IMR-90 (cell line): ENCODE measurements at regions not wholly inside any gene's neighbourhood (a gene's known extent, or its start where the extent isn't known, plus 50 kb on each side); places are given as distances from the start of the nearest gene placed in this dataset.

Experiments
- ATAC-seq: fragments of 200-7000 bp; cut with Tn5 transposase; 2 replicates; pipeline ENCODE4 v1.9.1; 2020; ENCODE audit warnings: low read depth, mild to moderate bottlenecking, moderate library complexity
- BruUV-seq: library from RNA; stranded (reverse); fragments of 400-500 nt; replicated peaks from 2 replicates; lab custom pipeline; 2021; lab: Mats Ljungman, UMichigan
- CTCF ChIA-PET: fragments of 300-600 bp; formaldehyde crosslinking; extraction: SDS; loops from one replicate; lab custom pipeline; 2021; ENCODE audit warnings: antibody characterized with exemption; lab: Yijun Ruan, JAX
- POLR2A ChIA-PET: fragments of 300-600 bp; sonication (Branson Sonifier 250); formaldehyde crosslinking; loops from one replicate; lab custom pipeline; 2022; ENCODE audit warnings: antibody characterized with exemption; ENCODE audit not compliant: unreplicated experiment; lab: Charles Lee
- DNase-seq: peaks from one replicate; pipeline ENCODE4 v3.0.0; 2013
- H2AFZ ChIP-seq: replicated peaks from 2 replicates; pipeline ENCODE3; 2013; ENCODE audit warnings: low read length, mild to moderate bottlenecking; ENCODE audit not compliant: poor library complexity
- H2AK5ac ChIP-seq: 2 replicates; pipeline ENCODE4 v1.6.1; 2013; ENCODE audit warnings: low read depth, low read length, inconsistent platforms
- H2AK9ac ChIP-seq: replicated peaks from 2 replicates; pipeline ENCODE3; 2013; ENCODE audit warnings: mild to moderate bottlenecking, low read depth, low read length, moderate library complexity; ENCODE audit not compliant: poor library complexity
- H2BK120ac ChIP-seq: 2 replicates; pipeline ENCODE4 v1.6.1; 2013; ENCODE audit warnings: low read depth, low read length, inconsistent platforms
- H2BK15ac ChIP-seq: 3 replicates; pipeline ENCODE4 v1.6.1; 2013; ENCODE audit warnings: low read depth, low read length, inconsistent platforms
- H2BK20ac ChIP-seq: 2 replicates; pipeline ENCODE4 v1.6.1; 2013; ENCODE audit warnings: low read depth, mild to moderate bottlenecking, inconsistent platforms, low read length, moderate library complexity
- H2BK5ac ChIP-seq: 2 replicates; pipeline ENCODE4 v1.6.1; 2013; ENCODE audit warnings: mild to moderate bottlenecking, low read depth, low read length, inconsistent platforms; ENCODE audit not compliant: poor library complexity, severe bottlenecking
- H3K14ac ChIP-seq: replicated peaks from 2 replicates; pipeline ENCODE4 v1.6.1; 2013; ENCODE audit warnings: low read depth, low read length, inconsistent platforms
- H3K18ac ChIP-seq: 2 replicates; pipeline ENCODE4 v1.6.1; 2013; ENCODE audit warnings: low read depth, low read length, control low read depth
- H3K23ac ChIP-seq: 2 replicates; pipeline ENCODE4 v1.6.1; 2013; ENCODE audit warnings: low read depth, low read length, inconsistent platforms
- H3K27ac ChIP-seq: 2 replicates; pipeline ENCODE4 v1.5.1; 2013; ENCODE audit warnings: mild to moderate bottlenecking, control low read depth, low read length; ENCODE audit not compliant: insufficient read depth
- H3K27me3 ChIP-seq: 2 replicates; pipeline ENCODE4 v1.6.1; 2013; ENCODE audit warnings: low read length; ENCODE audit not compliant: control insufficient read depth, insufficient read depth
- H3K36me3 ChIP-seq: 2 replicates; pipeline ENCODE4 v1.6.1; 2013; ENCODE audit warnings: low read length, mixed read lengths; ENCODE audit not compliant: control insufficient read depth, insufficient read depth
- H3K4ac ChIP-seq: 2 replicates; pipeline ENCODE4 v1.6.1; 2013; ENCODE audit warnings: low read depth, low read length, inconsistent platforms
- H3K4me1 ChIP-seq: 2 replicates; pipeline ENCODE4 v1.6.1; 2013; ENCODE audit warnings: low read length, mixed read lengths; ENCODE audit not compliant: control insufficient read depth, insufficient read depth
- H3K4me2 ChIP-seq: 2 replicates; pipeline ENCODE4 v1.6.1; 2013; ENCODE audit warnings: low read depth, mild to moderate bottlenecking, control low read depth, low read length, moderate library complexity
- H3K4me3 ChIP-seq: 2 replicates; pipeline ENCODE4 v1.5.1; 2013; ENCODE audit warnings: low read depth, mild to moderate bottlenecking, control low read depth, low read length, moderate library complexity; ENCODE audit not compliant: insufficient read depth
- H3K56ac ChIP-seq: 2 replicates; pipeline ENCODE4 v1.6.1; 2013; ENCODE audit warnings: low read length, inconsistent platforms; ENCODE audit not compliant: insufficient read depth; ENCODE audit errors: extremely low read depth
- H3K79me1 ChIP-seq, 2 experiments: 2 replicates each; pipeline ENCODE4 v1.6.1; 2013; ENCODE audit warnings: low read length in 2 of 2, inconsistent platforms in 1 of 2, low read depth in 1 of 2
- H3K9ac ChIP-seq: 2 replicates; pipeline ENCODE4 v1.6.1; 2013; ENCODE audit warnings: low read depth, low read length, control low read depth
- H3K9me1 ChIP-seq: 2 replicates; pipeline ENCODE4 v1.6.1; 2013; ENCODE audit warnings: low read length, inconsistent platforms; ENCODE audit not compliant: insufficient read depth
- H3K9me3 ChIP-seq: 2 replicates; pipeline ENCODE4 v1.6.1; 2013; ENCODE audit warnings: low read length; ENCODE audit not compliant: control insufficient read depth, insufficient read depth
- H4K20me1 ChIP-seq: 2 replicates; pipeline ENCODE4 v1.6.1; 2013; ENCODE audit warnings: low read length, inconsistent platforms; ENCODE audit not compliant: insufficient read depth
- H4K5ac ChIP-seq: 2 replicates; pipeline ENCODE4 v1.6.1; 2013; ENCODE audit warnings: mild to moderate bottlenecking, low read depth, low read length, control low read depth
- H4K8ac ChIP-seq, 2 experiments: 2 replicates each; pipeline ENCODE4 v1.6.1; 2013; ENCODE audit warnings: low read depth in 2 of 2, low read length in 2 of 2, control low read depth in 1 of 2, inconsistent platforms in 1 of 2
- H4K91ac ChIP-seq: 2 replicates; pipeline ENCODE4 v1.6.1; 2013; ENCODE audit warnings: low read depth, low read length, inconsistent platforms; ENCODE audit not compliant: insufficient read depth
- BHLHE40 ChIP-seq: fragments of 150-350 bp; IDR thresholded peaks from 2 replicates; pipeline ENCODE4 v1.6.1; 2016; ENCODE audit warnings: mild to moderate bottlenecking, low read depth, low read length
- CEBPB ChIP-seq: IDR thresholded peaks from 2 replicates; pipeline ENCODE4 v1.6.1; 2012; ENCODE audit warnings: low read depth, low read length, improper control_type of control experiment
- CHD1 ChIP-seq: IDR thresholded peaks from 2 replicates; pipeline ENCODE4 v1.6.1; 2012; ENCODE audit warnings: low read depth, low read length, improper control_type of control experiment
- CTCF ChIP-seq: conservative IDR thresholded peaks from 2 replicates; pipeline ENCODE4 v1.5.1; 2012; ENCODE audit warnings: mild to moderate bottlenecking, low read depth, low read length, improper control_type of control experiment
- ELK1 ChIP-seq: fragments of 150-350 bp; IDR thresholded peaks from 2 replicates; pipeline ENCODE4 v1.6.1; 2016; ENCODE audit warnings: low read depth, mild to moderate bottlenecking, low read length, moderate library complexity, borderline replicate concordance
- FOS ChIP-seq: fragments of 150-350 bp; IDR thresholded peaks from 2 replicates; pipeline ENCODE4 v1.6.1; 2016; ENCODE audit warnings: low read depth, low read length
- MAFK ChIP-seq: IDR thresholded peaks from 2 replicates; pipeline ENCODE4 v1.6.1; 2012; ENCODE audit warnings: low read depth, low read length, improper control_type of control experiment
- MAZ ChIP-seq: IDR thresholded peaks from 2 replicates; pipeline ENCODE4 v1.6.1; 2012; ENCODE audit warnings: low read depth, mild to moderate bottlenecking, low read length, improper control_type of control experiment, moderate library complexity, borderline replicate concordance
- NFE2L2 ChIP-seq: fragments of 150-350 bp; IDR thresholded peaks from 2 replicates; pipeline ENCODE4 v1.6.1; 2016; ENCODE audit warnings: low read depth, mild to moderate bottlenecking, low read length
- POLR2A ChIP-seq: IDR thresholded peaks from 2 replicates; pipeline ENCODE4 v1.6.1; 2012; ENCODE audit warnings: mild to moderate bottlenecking, low read depth, low read length
- RAD21 ChIP-seq: IDR thresholded peaks from 2 replicates; pipeline ENCODE4 v1.6.1; 2012; ENCODE audit warnings: low read length, improper control_type of control experiment
- RCOR1 ChIP-seq: IDR thresholded peaks from 2 replicates; pipeline ENCODE4 v1.6.1; 2012; ENCODE audit warnings: mild to moderate bottlenecking, low read length, improper control_type of control experiment; ENCODE audit not compliant: insufficient replicate concordance
- RFX5 ChIP-seq: IDR thresholded peaks from 2 replicates; pipeline ENCODE4 v1.8.0; 2012; ENCODE audit warnings: low read depth, mild to moderate bottlenecking, low read length, moderate library complexity
- SMC3 ChIP-seq: fragments of 150-350 bp; IDR thresholded peaks from 2 replicates; pipeline ENCODE4 v1.6.1; 2016; ENCODE audit warnings: low read depth, mild to moderate bottlenecking, antibody characterized with exemption, low read length, moderate library complexity
- WGBS, 2 experiments: methylation state at CpG; one replicate each; pipeline versions ENCODE4 v1.1.5 to v1.1.7; 2013; ENCODE audit warnings: missing lambda C conversion rate in 2 of 2; ENCODE audit not compliant: insufficient read length in 1 of 2; ENCODE audit errors: extremely low coverage in 2 of 2; 5-methylcytosine and 5-hydroxymethylcytosine counted together
- dilution Hi-C: fragments of 300-500 bp; cut with HindIII; formaldehyde crosslinking; loops from one replicate; pipeline ENCODE4 v1.14.3; 2018; ENCODE audit warnings: low sequenced_read_pairs; ENCODE audit not compliant: unreplicated experiment
- in situ Hi-C: fragments of 300-500 bp; cut with MboI; formaldehyde crosslinking; loops from 3 replicates; pipeline ENCODE4 v1.14.3; 2019; ENCODE audit warnings: low sequenced_read_pairs, inconsistent platforms, mixed read lengths
- intact Hi-C: fragments of 100-400 bp; cut with micrococcal nuclease; formaldehyde crosslinking; loops from 2 replicates; pipeline ENCODE4 v1.10.0; 2022

GRCh38 chr18:46237891-46238290 lies 133.7 kb downstream of the HAUS1 start:
- no peaks in the 10 kb centered on the region for H3K9me3 ChIP-seq
- H3K56ac ChIP-seq, result no peak overlapping the region
- no peak for DNase-seq
- no peak overlapping the region for H4K5ac ChIP-seq
- in situ Hi-C loops (no loop called here), intact Hi-C loops (no loop called here), dilution Hi-C loops (no loop called here)
- peaks cover 3% of the 10 kb centered on the region for H3K4me1 ChIP-seq
- BruUV-seq, result no TSS peak
- no peak overlapping the region for H3K4me3 ChIP-seq
- H3K36me3 ChIP-seq, result 0 out of 2 replicates have a peak, but pooled peaks cover 2% of the 10 kb centered on the region
- no CpG with 5 or more reads among the region's 1 CpG for whole genome bisulfite sequencing, 2 experiments
- peaks cover 4% of the 10 kb centered on the region; the same call in 1 of the 2 replicates for H3K9me1 ChIP-seq
- H3K18ac ChIP-seq, result no peak overlapping the region
- H3K27me3 ChIP-seq, result no peaks in the 10 kb centered on the region
- TF ChIP-seq MAFK (no peak), RFX5 (no peak), POLR2A (no peak), RCOR1 (no peak), SMC3 (no peak), CEBPB (no peak), MAZ (no peak), NFE2L2 (no peak), ELK1 (no peak), CTCF (no peak), RAD21 (no peak), CHD1 (no peak), BHLHE40 (no peak), FOS (no peak)
- POLR2A ChIA-PET, result no interaction called here
- no peak overlapping the region for H2BK20ac ChIP-seq
- H4K20me1 ChIP-seq, result no peaks in the 10 kb centered on the region
- no peak overlapping the region for H2BK15ac ChIP-seq
- no peak overlapping the region for H2AFZ ChIP-seq
- H2BK5ac ChIP-seq, result no peak overlapping the region
- CTCF ChIA-PET, result interaction anchor here (1.3 kb wide), 1 partner anchor 64 kb away, joined by 3 read pairs; a partner anchor contains a TSS
- ATAC-seq, result no peak
- H3K4ac ChIP-seq, result no peak overlapping the region
- no peak overlapping the region for H3K4me2 ChIP-seq
- no peak overlapping the region for H2AK5ac ChIP-seq
- H3K23ac ChIP-seq, result no peak overlapping the region
- H4K8ac ChIP-seq, result no peak overlapping the region
- no peak overlapping the region for H2BK120ac ChIP-seq
- H3K9ac ChIP-seq, result no peak overlapping the region
- H2AK9ac ChIP-seq, result no peak overlapping the region
- H3K79me1 ChIP-seq, result peaks cover 5 to 43% of the 10 kb centered on the region in 2 experiments
- H4K91ac ChIP-seq, result no peak overlapping the region
- no peak overlapping the region for H3K14ac ChIP-seq
- H3K27ac ChIP-seq, result no peak overlapping the region
